Neural cell (in vitro differentiated cells): ENCODE measurements at regions not wholly inside any gene's neighbourhood (a gene's known extent, or its start where the extent isn't known, plus 50 kb on each side); places are given as distances from the start of the nearest gene placed in this dataset.

Experiments used
- H2AFZ ChIP-seq: fragments of 200-600, 300-800 bp; sonication (generic), shearing (Covaris generic); 2 replicates; pipeline ENCODE4 v1.6.0; 2014; ENCODE audit warnings: low read depth, mild to moderate bottlenecking, antibody characterized with exemption, low read length, moderate library complexity
- H3F3A ChIP-seq: fragments of 200-600 bp; shearing (Covaris generic); 2 replicates; pipeline ENCODE4 v1.6.1; 2016; ENCODE audit warnings: mild to moderate bottlenecking, moderate library complexity, mixed read lengths, antibody characterized with exemption, low read length; ENCODE audit not compliant: insufficient read depth, poor library complexity, severe bottlenecking
- H3K27ac ChIP-seq: fragments of 200-600, 300-800 bp; sonication (generic), shearing (Covaris generic); 2 replicates; pipeline ENCODE4 v1.5.1; 2014; ENCODE audit warnings: mild to moderate bottlenecking, low read length, moderate library complexity
- H3K27me3 ChIP-seq: fragments of 300-800, 200-600 bp; sonication (generic), shearing (Covaris generic); 2 replicates; pipeline ENCODE4 v1.6.0; 2014; ENCODE audit warnings: mild to moderate bottlenecking, low read depth, low read length, moderate library complexity; ENCODE audit not compliant: insufficient read depth
- H3K36me3 ChIP-seq: fragments of 300-800, 200-600 bp; sonication (generic), shearing (Covaris generic); 2 replicates; pipeline ENCODE4 v1.5.1; 2014; ENCODE audit warnings: mild to moderate bottlenecking, antibody characterized with exemption, low read length, moderate library complexity; ENCODE audit not compliant: insufficient read depth
- H3K4me2 ChIP-seq: fragments of 300-800, 200-600 bp; sonication (generic), shearing (Covaris generic); 2 replicates; pipeline ENCODE4 v1.6.0; 2014; ENCODE audit warnings: mild to moderate bottlenecking, low read length
- H3K4me3 ChIP-seq: fragments of 300-800, 200-600 bp; sonication (generic), shearing (Covaris generic); 2 replicates; pipeline ENCODE4 v1.5.1; 2014; ENCODE audit warnings: mild to moderate bottlenecking, low read length, moderate library complexity
- H3K79me2 ChIP-seq: fragments of 200-600 bp; shearing (Covaris generic); replicated peaks from 2 replicates; pipeline ENCODE4 v1.6.0; 2014; ENCODE audit warnings: mild to moderate bottlenecking, low read length, moderate library complexity; ENCODE audit not compliant: insufficient read depth
- H3K9ac ChIP-seq: fragments of 300-800, 200-600 bp; sonication (generic), shearing (Covaris generic); 2 replicates; pipeline ENCODE4 v1.6.1; 2016; ENCODE audit warnings: mild to moderate bottlenecking, low read length, mixed read lengths
- H3K9me2 ChIP-seq: fragments of 200-600 bp; shearing (Covaris generic); 2 replicates; pipeline ENCODE4 v1.6.1; 2016; ENCODE audit warnings: mild to moderate bottlenecking, low read length, mixed read lengths; ENCODE audit not compliant: insufficient read depth
- H3K9me3 ChIP-seq: fragments of 200-600, 300-800 bp; sonication (generic), shearing (Covaris generic); 2 replicates; pipeline ENCODE4 v1.6.1; 2016; ENCODE audit warnings: mild to moderate bottlenecking, mixed run types, low read length, moderate library complexity, mixed read lengths
- H4K20me1 ChIP-seq: fragments of 200-600 bp; shearing (Covaris generic); 2 replicates; pipeline ENCODE4 v1.6.1; 2016; ENCODE audit warnings: mild to moderate bottlenecking, mixed run types; ENCODE audit not compliant: insufficient read depth
- CTCF ChIP-seq: fragments of 450-650 bp; IDR thresholded peaks from 2 replicates; pipeline ENCODE4 v1.5.1; 2014; ENCODE audit warnings: antibody characterized with exemption, mild to moderate bottlenecking, moderate library complexity; ENCODE audit not compliant: poor library complexity, severe bottlenecking
- EP300 ChIP-seq: fragments of 450-650 bp; conservative IDR thresholded peaks from 2 replicates; pipeline ENCODE4 v1.6.1; 2014; ENCODE audit warnings: antibody characterized with exemption, mild to moderate bottlenecking, moderate library complexity; ENCODE audit not compliant: poor library complexity, severe bottlenecking
- EZH2 ChIP-seq: fragments of 200-600, 300-800 bp; shearing (Covaris generic), sonication (generic); IDR thresholded peaks from 2 replicates; pipeline ENCODE4 v1.6.1; 2014; ENCODE audit warnings: antibody characterized with exemption, low read length, borderline replicate concordance, mild to moderate bottlenecking; ENCODE audit not compliant: insufficient read depth, poor library complexity, severe bottlenecking
- MXI1 ChIP-seq: fragments of 450-650 bp; conservative IDR thresholded peaks from 2 replicates; pipeline ENCODE4 v1.6.1; 2014; ENCODE audit warnings: antibody characterized with exemption, mild to moderate bottlenecking; ENCODE audit not compliant: poor library complexity, severe bottlenecking
- POLR2AphosphoS5 ChIP-seq: IDR thresholded peaks from 2 replicates; pipeline ENCODE4 v1.6.1; 2012
- RAD21 ChIP-seq: fragments of 450-650 bp; conservative IDR thresholded peaks from 2 replicates; pipeline ENCODE4 v1.6.1; 2014; ENCODE audit warnings: antibody characterized with exemption, mild to moderate bottlenecking, moderate library complexity
- SMC3 ChIP-seq: fragments of 450-650 bp; conservative IDR thresholded peaks from 2 replicates; pipeline ENCODE4 v1.6.1; 2014; ENCODE audit warnings: antibody characterized with exemption, mild to moderate bottlenecking, moderate library complexity; ENCODE audit not compliant: poor library complexity
- TAF1 ChIP-seq: IDR thresholded peaks from 2 replicates; pipeline ENCODE4 v1.6.1; 2012; ENCODE audit warnings: low read depth
- TF ChIP-seq, protein P1 (sequence below): IDR thresholded peaks from 2 replicates; pipeline ENCODE4 v1.6.1; 2012; ENCODE audit warnings: borderline replicate concordance

DNA sequence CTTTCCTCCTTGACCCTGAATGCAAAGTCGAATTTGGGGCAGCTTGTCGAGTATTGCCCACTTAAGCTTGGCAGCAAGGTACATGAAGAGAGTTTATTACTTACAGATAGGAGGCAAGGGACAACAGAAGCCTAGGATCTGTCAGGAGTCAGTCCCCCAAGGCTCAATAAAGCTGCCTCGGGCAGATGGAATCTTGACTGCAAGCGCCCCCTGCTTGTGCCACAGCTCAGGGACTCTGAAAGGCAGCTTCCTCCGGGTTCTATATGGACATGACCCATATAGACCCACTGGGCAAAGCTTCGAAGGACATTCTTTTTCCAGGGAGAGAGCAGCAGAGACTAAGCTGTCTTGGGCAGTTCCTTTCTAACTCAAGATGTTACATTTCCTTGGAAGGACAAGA, 971.5 kb downstream of the EFNA5 start:
- Histone ChIP-seq H3K9ac (no peak overlapping the region), H3K27ac (no peak overlapping the region), H3K9me2 (no peaks in the 10 kb centered on the region), H3K4me3 (no peak overlapping the region), H3K36me3 (no peaks in the 10 kb centered on the region), H3K4me2 (no peak overlapping the region), H3K79me2 (no peaks in the 10 kb centered on the region), H3K9me3 (no peaks in the 10 kb centered on the region), H3K27me3 (no peaks in the 10 kb centered on the region), H4K20me1 (no peaks in the 10 kb centered on the region), H3F3A (no peaks in the 10 kb centered on the region), H2AFZ (no peak overlapping the region)
- TF ChIP-seq, protein P1, sequence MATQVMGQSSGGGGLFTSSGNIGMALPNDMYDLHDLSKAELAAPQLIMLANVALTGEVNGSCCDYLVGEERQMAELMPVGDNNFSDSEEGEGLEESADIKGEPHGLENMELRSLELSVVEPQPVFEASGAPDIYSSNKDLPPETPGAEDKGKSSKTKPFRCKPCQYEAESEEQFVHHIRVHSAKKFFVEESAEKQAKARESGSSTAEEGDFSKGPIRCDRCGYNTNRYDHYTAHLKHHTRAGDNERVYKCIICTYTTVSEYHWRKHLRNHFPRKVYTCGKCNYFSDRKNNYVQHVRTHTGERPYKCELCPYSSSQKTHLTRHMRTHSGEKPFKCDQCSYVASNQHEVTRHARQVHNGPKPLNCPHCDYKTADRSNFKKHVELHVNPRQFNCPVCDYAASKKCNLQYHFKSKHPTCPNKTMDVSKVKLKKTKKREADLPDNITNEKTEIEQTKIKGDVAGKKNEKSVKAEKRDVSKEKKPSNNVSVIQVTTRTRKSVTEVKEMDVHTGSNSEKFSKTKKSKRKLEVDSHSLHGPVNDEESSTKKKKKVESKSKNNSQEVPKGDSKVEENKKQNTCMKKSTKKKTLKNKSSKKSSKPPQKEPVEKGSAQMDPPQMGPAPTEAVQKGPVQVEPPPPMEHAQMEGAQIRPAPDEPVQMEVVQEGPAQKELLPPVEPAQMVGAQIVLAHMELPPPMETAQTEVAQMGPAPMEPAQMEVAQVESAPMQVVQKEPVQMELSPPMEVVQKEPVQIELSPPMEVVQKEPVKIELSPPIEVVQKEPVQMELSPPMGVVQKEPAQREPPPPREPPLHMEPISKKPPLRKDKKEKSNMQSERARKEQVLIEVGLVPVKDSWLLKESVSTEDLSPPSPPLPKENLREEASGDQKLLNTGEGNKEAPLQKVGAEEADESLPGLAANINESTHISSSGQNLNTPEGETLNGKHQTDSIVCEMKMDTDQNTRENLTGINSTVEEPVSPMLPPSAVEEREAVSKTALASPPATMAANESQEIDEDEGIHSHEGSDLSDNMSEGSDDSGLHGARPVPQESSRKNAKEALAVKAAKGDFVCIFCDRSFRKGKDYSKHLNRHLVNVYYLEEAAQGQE: no peak
- TF ChIP-seq TAF1 (no peak), SMC3 (no peak), CTCF (no peak), POLR2AphosphoS5 (no peak), MXI1 (no peak), EP300 (no peak), RAD21 (no peak), EZH2 (no peak)

- no peak overlapping the region for H3K9ac ChIP-seq
- H3K36me3 ChIP-seq: no peaks in the 10 kb centered on the region
- H3K4me3 ChIP-seq: no peak overlapping the region
- H4K20me1 ChIP-seq: no peaks in the 10 kb centered on the region
- no peaks in the 10 kb centered on the region for H3K9me2 ChIP-seq
- TF ChIP-seq CTCF (no peak), TAF1 (no peak), MXI1 (no peak), SMC3 (no peak), EZH2 (no peak), RAD21 (no peak), POLR2AphosphoS5 (no peak), EP300 (no peak)
- TF ChIP-seq, protein P1: no peak
- no peak overlapping the region for H3K27ac ChIP-seq
- no peak overlapping the region for H2AFZ ChIP-seq
- H3K4me2 ChIP-seq: no peak overlapping the region
- no peaks in the 10 kb centered on the region for H3K27me3 ChIP-seq
- no peaks in the 10 kb centered on the region for H3K9me3 ChIP-seq
- H3F3A ChIP-seq: no peaks in the 10 kb centered on the region
- no peaks in the 10 kb centered on the region for H3K79me2 ChIP-seq
Measured at GRCh38 chr5:106698169-106698568, 972.6 kb downstream of the EFNA5 start.
